DOHH2 (cell line): ENCODE measurements at regions not wholly inside any gene's neighbourhood (a gene's known extent, or its start where the extent isn't known, plus 50 kb on each side); places are given as distances from the start of the nearest gene placed in this dataset.

ENCODE experiments used
- CTCF ChIP-seq: fragments of 200-600 bp; sonication (generic); IDR thresholded peaks from one replicate; pipeline ENCODE4 v1.5.1; 2014; ENCODE audit warnings: antibody characterized with exemption, mild to moderate bottlenecking, low read depth, low read length; ENCODE audit not compliant: poor library complexity, severe bottlenecking
- EZH2phosphoT487 ChIP-seq: fragments of 200-600 bp; sonication (generic); IDR thresholded peaks from 2 replicates; pipeline ENCODE4 v1.6.1; 2017; ENCODE audit warnings: borderline replicate concordance, mild to moderate bottlenecking, antibody characterized with exemption, low read length, moderate library complexity, mixed read lengths

GRCh38 chr5:56717253-56717987 is 97.9 kb upstream of the MAP3K1 start:
- no peak for TF ChIP-seq CTCF
- no peak for TF ChIP-seq EZH2phosphoT487
